HG02885 (cell line): ENCODE measurements at regions not wholly inside any gene's neighbourhood (a gene's known extent, or its start where the extent isn't known, plus 50 kb on each side); places are given as distances from the start of the nearest gene placed in this dataset.

Experiments
- ATAC-seq: cut with Tn5 transposase; IDR thresholded peaks from one replicate; pipeline ENCODE4 v1.9.1; 2021; ENCODE audit warnings: mild to moderate bottlenecking; ENCODE audit not compliant: unreplicated experiment, poor library complexity

GRCh38 chr10:10133281-10133680 is 884.4 kb upstream of the CELF2 start:
- no peak for ATAC-seq

- ATAC-seq, result no peak
Measured at GRCh38 chr10:10138685-10139084, 879.0 kb upstream of the CELF2 start.

- ATAC-seq, result no peak
Measured at GRCh38 chr10:10141782-10142382, 875.8 kb upstream of the CELF2 start.

- ATAC-seq, result no peak
Measured at GRCh38 chr10:10146604-10147003, 871.1 kb upstream of the CELF2 start.

GRCh38 chr10:10149899-10150298 is 867.8 kb upstream of the CELF2 start:
- ATAC-seq, result no peak

GRCh38 chr10:10156917-10157600 is 860.6 kb upstream of the CELF2 start:
- ATAC-seq, result no peak

GRCh38 chr10:10160821-10161312 is 856.8 kb upstream of the CELF2 start:
- no peak for ATAC-seq

GRCh38 chr10:10164848-10165247 is 852.8 kb upstream of the CELF2 start:
- ATAC-seq, result no peak

GRCh38 chr10:10165415-10165814 is 852.3 kb upstream of the CELF2 start:
- ATAC-seq, result no peak

GRCh38 chr10:10178476-10178875 is 839.2 kb upstream of the CELF2 start:
- no peak for ATAC-seq

- no peak for ATAC-seq
Measured at GRCh38 chr10:10193848-10194247, 823.8 kb upstream of the CELF2 start.

GRCh38 chr10:10196701-10197100 is 821.0 kb upstream of the CELF2 start:
- ATAC-seq, result no peak

- no peak for ATAC-seq
Measured at GRCh38 chr10:10197423-10197822, 820.2 kb upstream of the CELF2 start.

GRCh38 chr10:10198363-10198762 is 819.3 kb upstream of the CELF2 start:
- ATAC-seq, result no peak

GRCh38 chr10:10204415-10204814 is 813.3 kb upstream of the CELF2 start:
- ATAC-seq, result no peak

- no peak for ATAC-seq
Measured at GRCh38 chr10:10205906-10206305, 811.8 kb upstream of the CELF2 start.

- no peak for ATAC-seq
Measured at GRCh38 chr10:10207538-10207937, 810.1 kb upstream of the CELF2 start.

GRCh38 chr10:10208196-10208595 is 809.5 kb upstream of the CELF2 start:
- ATAC-seq, result no peak

GRCh38 chr10:10209167-10209566 is 808.5 kb upstream of the CELF2 start:
- no peak for ATAC-seq

- ATAC-seq, result no peak
Measured at GRCh38 chr10:10211409-10211808, 806.3 kb upstream of the CELF2 start.

GRCh38 chr10:10213237-10213636 is 804.4 kb upstream of the CELF2 start:
- ATAC-seq, result no peak

GRCh38 chr10:10222304-10222841 is 795.3 kb upstream of the CELF2 start:
- ATAC-seq, result no peak
